Lower lobe of right lung (tissue), 2 donors: ENCODE measurements at regions not wholly inside any gene's neighbourhood (a gene's known extent, or its start where the extent isn't known, plus 50 kb on each side); places are given as distances from the start of the nearest gene placed in this dataset.
"Not testable (repeated sequence)": the region's sequence is repeated elsewhere in the genome, so short reads cannot be mapped to it uniquely, and the experiment has no call there.

Experiments
- ATAC-seq, 2 donors: fragments of 200-7000 bp; cut with Tn5 transposase; one replicate each; pipeline ENCODE4 v1.9.1; 2020 to 2022; ENCODE audit warnings: mild to moderate bottlenecking in 2 of 2, moderate library complexity in 2 of 2
- DNase-seq: peaks from one replicate; pipeline ENCODE4 v3.0.0-alpha.2; 2020
- H3K27ac ChIP-seq: fragments of 200-600 bp; one replicate; pipeline ENCODE4 v1.8.0; 2022
- H3K27me3 ChIP-seq: fragments of 200-600 bp; one replicate; pipeline ENCODE4 v1.8.0; 2022; ENCODE audit warnings: low read depth
- H3K36me3 ChIP-seq: fragments of 200-600 bp; one replicate; pipeline ENCODE4 v1.8.0; 2022; ENCODE audit warnings: mild to moderate bottlenecking
- H3K4me1 ChIP-seq: fragments of 200-600 bp; one replicate; pipeline ENCODE4 v1.8.0; 2022
- H3K4me3 ChIP-seq: fragments of 200-600 bp; one replicate; pipeline ENCODE4 v1.8.0; 2022; ENCODE audit warnings: mild to moderate bottlenecking
- H3K9me3 ChIP-seq: fragments of 200-600 bp; one replicate; pipeline ENCODE4 v1.8.0; 2022
- CTCF ChIP-seq: fragments of 200-600 bp; IDR thresholded peaks from one replicate; pipeline ENCODE4 v1.8.0; 2022; ENCODE audit warnings: antibody characterized with exemption, mild to moderate bottlenecking
- intact Hi-C: fragments of 100-400 bp; cut with DNase I; formaldehyde crosslinking; loops from one replicate; pipeline ENCODE4 v1.11.0; 2022
- donor health status: DM: no; HTN: yes; CAD: no; lungs with severe emphysema.

- H3K27me3 ChIP-seq, result no peaks in the 10 kb centered on the region
- no peak for TF ChIP-seq CTCF
- H3K4me3 ChIP-seq, result no peak overlapping the region
- no peak for ATAC-seq
- no peaks in the 10 kb centered on the region for H3K4me1 ChIP-seq
- intact Hi-C loops, result no loop called here
- no peaks in the 10 kb centered on the region for H3K9me3 ChIP-seq
- no peaks in the 10 kb centered on the region for H3K36me3 ChIP-seq
- H3K27ac ChIP-seq, result no peak overlapping the region
- DNase-seq, result no peak
These were observed 105.7 kb upstream of the SNX7 start for GRCh38 chr1:98555814-98556213.

GRCh38 chr1:98552576-98553074 lies 108.9 kb upstream of the SNX7 start:
- H3K36me3 ChIP-seq, H3K4me1 ChIP-seq, H3K27me3 ChIP-seq, H3K4me3 ChIP-seq, H3K9me3 ChIP-seq, H3K27ac ChIP-seq, DNase-seq, ATAC-seq, intact Hi-C loops: not testable (repeated sequence)

GRCh38 chr1:98550076-98550475 lies 111.4 kb upstream of the SNX7 start:
- no peak for ATAC-seq
- intact Hi-C loops, result no loop called here
- no peaks in the 10 kb centered on the region for H3K27me3 ChIP-seq
- H3K27ac ChIP-seq, result no peak overlapping the region
- no peak for TF ChIP-seq CTCF
- no peaks in the 10 kb centered on the region for H3K9me3 ChIP-seq
- DNase-seq, result no peak
- no peaks in the 10 kb centered on the region for H3K4me1 ChIP-seq
- H3K4me3 ChIP-seq, result no peak overlapping the region
- H3K36me3 ChIP-seq, result no peaks in the 10 kb centered on the region

- H3K4me1 ChIP-seq, result no peaks in the 10 kb centered on the region
- no peak overlapping the region for H3K4me3 ChIP-seq
- intact Hi-C loops, result no loop called here
- H3K36me3 ChIP-seq, result no peaks in the 10 kb centered on the region
- no peaks in the 10 kb centered on the region for H3K27me3 ChIP-seq
- no peak for DNase-seq
- H3K9me3 ChIP-seq, result no peaks in the 10 kb centered on the region
- no peak overlapping the region for H3K27ac ChIP-seq
- no peak for ATAC-seq
- TF ChIP-seq CTCF, result no peak
These were observed 115.2 kb upstream of the SNX7 start for GRCh38 chr1:98546319-98546718.

- H3K4me1 ChIP-seq, result no peaks in the 10 kb centered on the region
- no peak for DNase-seq
- intact Hi-C loops, result no loop called here
- H3K27me3 ChIP-seq, result no peaks in the 10 kb centered on the region
- no peak overlapping the region for H3K4me3 ChIP-seq
- ATAC-seq, result no peak
- TF ChIP-seq CTCF, result no peak
- H3K36me3 ChIP-seq, result no peaks in the 10 kb centered on the region
- H3K9me3 ChIP-seq, result no peaks in the 10 kb centered on the region
- no peak overlapping the region for H3K27ac ChIP-seq
These were observed 123.4 kb upstream of the SNX7 start for GRCh38 chr1:98538106-98538505.

GRCh38 chr1:98523256-98523655 lies 138.3 kb upstream of the SNX7 start:
- H3K27ac ChIP-seq, result no peak overlapping the region
- H3K4me1 ChIP-seq, result no peaks in the 10 kb centered on the region
- H3K36me3 ChIP-seq, result no peaks in the 10 kb centered on the region
- TF ChIP-seq CTCF, result no peak
- intact Hi-C loops, result no loop called here
- ATAC-seq, result no peak
- no peaks in the 10 kb centered on the region for H3K27me3 ChIP-seq
- H3K4me3 ChIP-seq, result no peak overlapping the region
- DNase-seq, result no peak
- peaks cover 5% of the 10 kb centered on the region for H3K9me3 ChIP-seq
